HCT116 (cell line): ENCODE measurements at regions not wholly inside any gene's neighbourhood (a gene's known extent, or its start where the extent isn't known, plus 50 kb on each side); places are given as distances from the start of the nearest gene placed in this dataset.

Experiments used
- CEBPB ChIP-seq: IDR thresholded peaks from 2 replicates; pipeline ENCODE4 v1.6.1; 2012; ENCODE audit warnings: low read depth
- CTCF ChIP-seq, 3 experiments: fragments of 200-600 bp in 1 of 3; sonication (generic) in 1 of 3; IDR thresholded peaks in 2 of 3; conservative IDR thresholded peaks in 1 of 3; 2 replicates each; pipeline ENCODE4 v1.5.1; 2012 to 2017; ENCODE audit warnings: low read depth in 2 of 3, low read length in 2 of 3, antibody characterized with exemption in 1 of 3, borderline replicate concordance in 1 of 3, control low read depth in 1 of 3, mild to moderate bottlenecking in 1 of 3, mixed read lengths in 1 of 3, mixed run types in 1 of 3, moderate library complexity in 1 of 3; ENCODE audit not compliant: insufficient read depth in 1 of 3
- EZH2 ChIP-seq: fragments of 200-600 bp; sonication (generic); IDR thresholded peaks from 2 replicates; pipeline ENCODE4 v1.6.1; 2017; ENCODE audit warnings: antibody characterized with exemption, mixed run types
- EZH2phosphoT487 ChIP-seq: fragments of 200-600 bp; IDR thresholded peaks from 2 replicates; pipeline ENCODE4 v1.6.1; 2018; ENCODE audit warnings: antibody characterized with exemption, borderline replicate concordance
- JUND ChIP-seq: IDR thresholded peaks from 2 replicates; pipeline ENCODE4 v1.6.1; 2012
- MAX ChIP-seq: IDR thresholded peaks from 2 replicates; pipeline ENCODE4 v1.6.1; 2012
- POLR2A ChIP-seq: IDR thresholded peaks from 2 replicates; pipeline ENCODE4 v1.7.0; 2011; ENCODE audit warnings: borderline replicate concordance; ENCODE audit not compliant: insufficient read depth, insufficient read length; ENCODE audit errors: extremely low read depth
- POLR2AphosphoS5 ChIP-seq: IDR thresholded peaks from 2 replicates; pipeline ENCODE4 v1.6.1; 2011; ENCODE audit warnings: mild to moderate bottlenecking, low read depth, low read length, moderate library complexity
- RAD21 ChIP-seq: IDR thresholded peaks from 2 replicates; pipeline ENCODE4 v1.6.1; 2012; ENCODE audit warnings: low read depth, mild to moderate bottlenecking
- REST ChIP-seq: IDR thresholded peaks from 2 replicates; pipeline ENCODE4 v1.6.1; 2012; ENCODE audit warnings: low read depth
- SIN3A ChIP-seq: IDR thresholded peaks from 2 replicates; pipeline ENCODE4 v1.6.1; 2012; ENCODE audit warnings: low read depth
- SP1 ChIP-seq: IDR thresholded peaks from 2 replicates; pipeline ENCODE4 v1.6.1; 2012; ENCODE audit warnings: low read depth
- SRF ChIP-seq: IDR thresholded peaks from 2 replicates; pipeline ENCODE4 v1.6.1; 2012; ENCODE audit warnings: low read depth
- ZBTB33 ChIP-seq: IDR thresholded peaks from 2 replicates; pipeline ENCODE4 v1.6.1; 2011; ENCODE audit warnings: mild to moderate bottlenecking, low read length, moderate library complexity; ENCODE audit not compliant: insufficient replicate concordance; ENCODE audit errors: extremely low read depth

GRCh38 chr6:169139179-169139971, 114.3 kb downstream of the THBS2 start:
- TF ChIP-seq CTCF (IDR thresholded peaks at IDR 0.05 in 2 of 3, conservative IDR thresholded peaks at IDR 0.05 in 1 of 3; ENCODE audit: borderline replicate concordance in 1 of 3, insufficient read depth in 1 of 3, low read depth in 2 of 3, low read length in 2 of 3) (no peak), SIN3A (no peak), POLR2AphosphoS5 (no peak), MAX (no peak), EZH2 (no peak), EZH2phosphoT487 (no peak), JUND (no peak), RAD21 (no peak), SRF (no peak), POLR2A (no peak), SP1 (no peak), CEBPB (no peak), ZBTB33 (no peak), REST (no peak)
